A673 (cell line): ENCODE measurements at regions not wholly inside any gene's neighbourhood (a gene's known extent, or its start where the extent isn't known, plus 50 kb on each side); places are given as distances from the start of the nearest gene placed in this dataset.

Source experiments
- EZH2 ChIP-seq: fragments of 200-600 bp; sonication (generic); IDR thresholded peaks from 2 replicates; pipeline ENCODE4 v1.6.1; 2017; ENCODE audit warnings: borderline replicate concordance, low read depth, mild to moderate bottlenecking, mixed read lengths, antibody characterized with exemption, low read length; ENCODE audit not compliant: poor library complexity, severe bottlenecking
- TF ChIP-seq, protein P1 (sequence below): fragments of 300-800, 200-600 bp; sonication (generic); conservative IDR thresholded peaks from 2 replicates; pipeline ENCODE4 v1.5.1; 2017; ENCODE audit warnings: low read depth, mild to moderate bottlenecking, antibody characterized with exemption, low read length, moderate library complexity, mixed read lengths

DNA sequence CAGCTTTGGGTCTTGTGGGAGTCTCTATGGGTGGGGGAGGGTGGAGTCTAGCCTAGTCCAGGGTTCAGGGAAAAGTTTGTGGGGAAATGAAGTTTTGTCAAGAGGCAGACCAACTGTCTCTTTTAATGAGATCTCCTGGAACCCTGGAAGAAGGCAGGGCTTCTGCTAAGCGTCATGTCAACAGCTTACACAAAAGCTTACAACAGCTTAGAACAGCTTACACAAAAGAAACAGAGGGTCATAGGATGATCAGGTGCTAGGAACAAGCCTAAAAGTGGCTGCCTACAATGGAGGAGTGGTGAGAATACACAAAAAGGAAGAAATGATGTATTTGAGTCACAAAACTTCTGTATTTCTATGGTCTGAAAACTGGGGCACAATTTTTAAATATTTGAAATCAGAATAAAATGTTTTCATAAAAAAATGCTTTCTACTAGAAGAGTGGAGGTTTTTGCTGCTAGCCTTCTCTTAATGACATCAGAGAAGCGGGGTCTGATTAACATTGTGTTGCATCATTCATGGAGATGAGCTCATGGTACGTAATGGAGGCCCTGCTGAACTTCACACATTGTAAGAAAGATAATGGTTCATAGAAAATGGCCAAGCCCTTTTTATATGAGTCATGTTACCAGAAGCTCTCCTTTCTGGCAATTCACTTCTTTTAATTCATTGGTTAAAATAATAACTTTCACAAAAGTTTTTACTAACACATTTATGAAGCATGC lies 351.0 kb downstream of the PIK3C3 start:
- TF ChIP-seq, protein P1, sequence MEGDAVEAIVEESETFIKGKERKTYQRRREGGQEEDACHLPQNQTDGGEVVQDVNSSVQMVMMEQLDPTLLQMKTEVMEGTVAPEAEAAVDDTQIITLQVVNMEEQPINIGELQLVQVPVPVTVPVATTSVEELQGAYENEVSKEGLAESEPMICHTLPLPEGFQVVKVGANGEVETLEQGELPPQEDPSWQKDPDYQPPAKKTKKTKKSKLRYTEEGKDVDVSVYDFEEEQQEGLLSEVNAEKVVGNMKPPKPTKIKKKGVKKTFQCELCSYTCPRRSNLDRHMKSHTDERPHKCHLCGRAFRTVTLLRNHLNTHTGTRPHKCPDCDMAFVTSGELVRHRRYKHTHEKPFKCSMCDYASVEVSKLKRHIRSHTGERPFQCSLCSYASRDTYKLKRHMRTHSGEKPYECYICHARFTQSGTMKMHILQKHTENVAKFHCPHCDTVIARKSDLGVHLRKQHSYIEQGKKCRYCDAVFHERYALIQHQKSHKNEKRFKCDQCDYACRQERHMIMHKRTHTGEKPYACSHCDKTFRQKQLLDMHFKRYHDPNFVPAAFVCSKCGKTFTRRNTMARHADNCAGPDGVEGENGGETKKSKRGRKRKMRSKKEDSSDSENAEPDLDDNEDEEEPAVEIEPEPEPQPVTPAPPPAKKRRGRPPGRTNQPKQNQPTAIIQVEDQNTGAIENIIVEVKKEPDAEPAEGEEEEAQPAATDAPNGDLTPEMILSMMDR: no peak
- TF ChIP-seq EZH2: no peak
